Prostate gland (tissue), 2 donors: ENCODE measurements at regions not wholly inside any gene's neighbourhood (a gene's known extent, or its start where the extent isn't known, plus 50 kb on each side); places are given as distances from the start of the nearest gene placed in this dataset.

Experiments
- POLR2A ChIP-seq: fragments of 450-650 bp; IDR thresholded peaks from one replicate; pipeline ENCODE4 v1.6.1; 2016; ENCODE audit warnings: antibody characterized with exemption, mild to moderate bottlenecking
- POLR2AphosphoS5 ChIP-seq: sonication (generic); formaldehyde crosslinking; IDR thresholded peaks from one replicate; pipeline ENCODE4 v1.6.1; 2017; ENCODE audit warnings: antibody characterized with exemption
- TF ChIP-seq, protein P1 (sequence below), 4 experiments: fragments of 200-600 bp in 2 of 4; fragments of 450-650 bp in 2 of 4; sonication (generic) in 2 of 4; IDR thresholded peaks; 1 replicate in 3 of 4; 2 replicates in 1 of 4; pipeline ENCODE4 v1.5.1; 2016 to 2019; ENCODE audit warnings: antibody characterized with exemption in 4 of 4, mild to moderate bottlenecking in 2 of 4, moderate library complexity in 2 of 4

DNA sequence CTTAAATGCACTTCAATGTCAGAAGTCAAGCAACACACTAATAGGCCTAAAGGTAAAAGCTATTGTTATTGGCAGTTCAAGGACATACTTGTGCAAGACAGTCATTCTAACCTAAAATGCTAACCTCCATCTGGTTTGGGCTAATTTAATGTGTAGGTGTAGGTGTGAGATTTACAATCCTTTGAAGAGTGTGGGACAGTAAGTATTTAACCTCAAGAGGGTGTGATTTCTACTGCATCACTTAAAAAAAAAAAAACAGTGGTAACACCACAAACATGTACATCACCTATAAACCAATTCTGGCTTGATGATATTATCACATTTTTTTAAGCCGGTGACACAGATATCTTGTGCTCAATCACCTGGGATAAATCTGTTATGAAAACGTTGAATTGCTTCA, 127.5 kb upstream of the MEF2C start:
- TF ChIP-seq, protein P1, sequence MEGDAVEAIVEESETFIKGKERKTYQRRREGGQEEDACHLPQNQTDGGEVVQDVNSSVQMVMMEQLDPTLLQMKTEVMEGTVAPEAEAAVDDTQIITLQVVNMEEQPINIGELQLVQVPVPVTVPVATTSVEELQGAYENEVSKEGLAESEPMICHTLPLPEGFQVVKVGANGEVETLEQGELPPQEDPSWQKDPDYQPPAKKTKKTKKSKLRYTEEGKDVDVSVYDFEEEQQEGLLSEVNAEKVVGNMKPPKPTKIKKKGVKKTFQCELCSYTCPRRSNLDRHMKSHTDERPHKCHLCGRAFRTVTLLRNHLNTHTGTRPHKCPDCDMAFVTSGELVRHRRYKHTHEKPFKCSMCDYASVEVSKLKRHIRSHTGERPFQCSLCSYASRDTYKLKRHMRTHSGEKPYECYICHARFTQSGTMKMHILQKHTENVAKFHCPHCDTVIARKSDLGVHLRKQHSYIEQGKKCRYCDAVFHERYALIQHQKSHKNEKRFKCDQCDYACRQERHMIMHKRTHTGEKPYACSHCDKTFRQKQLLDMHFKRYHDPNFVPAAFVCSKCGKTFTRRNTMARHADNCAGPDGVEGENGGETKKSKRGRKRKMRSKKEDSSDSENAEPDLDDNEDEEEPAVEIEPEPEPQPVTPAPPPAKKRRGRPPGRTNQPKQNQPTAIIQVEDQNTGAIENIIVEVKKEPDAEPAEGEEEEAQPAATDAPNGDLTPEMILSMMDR (IDR thresholded peaks at IDR 0.05), result no peak
- no peak for TF ChIP-seq POLR2A
- TF ChIP-seq POLR2AphosphoS5, result no peak
